ENCODE measurements at regions not wholly inside any gene's neighbourhood (a gene's known extent, or its start where the extent isn't known, plus 50 kb on each side); places are given as distances from the start of the nearest gene placed in this dataset.
"Not testable (repeated sequence)": the region's sequence is repeated elsewhere in the genome, so short reads cannot be mapped to it uniquely, and the experiment has no call there.

DNA sequence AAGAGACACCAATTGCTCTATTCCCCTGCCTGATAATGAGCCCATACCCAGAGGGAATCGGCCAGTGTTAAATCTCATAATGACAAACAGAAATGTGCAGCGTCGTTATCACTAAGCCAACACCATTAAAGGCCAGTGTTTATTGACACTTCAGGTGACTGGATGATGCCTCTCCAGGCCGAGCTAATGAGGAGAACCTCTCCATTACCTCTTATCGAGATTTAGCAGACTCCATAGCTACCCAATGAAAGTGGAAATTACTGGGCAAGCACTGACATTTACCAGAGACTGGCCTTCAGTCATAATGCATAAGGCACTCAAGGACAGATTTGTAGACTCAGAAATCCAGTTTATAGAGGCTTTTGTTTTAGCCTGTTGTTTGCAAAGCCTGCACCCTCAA, 669.5 kb downstream of the MAFB start:
- no peak for DNase-seq

DNA sequence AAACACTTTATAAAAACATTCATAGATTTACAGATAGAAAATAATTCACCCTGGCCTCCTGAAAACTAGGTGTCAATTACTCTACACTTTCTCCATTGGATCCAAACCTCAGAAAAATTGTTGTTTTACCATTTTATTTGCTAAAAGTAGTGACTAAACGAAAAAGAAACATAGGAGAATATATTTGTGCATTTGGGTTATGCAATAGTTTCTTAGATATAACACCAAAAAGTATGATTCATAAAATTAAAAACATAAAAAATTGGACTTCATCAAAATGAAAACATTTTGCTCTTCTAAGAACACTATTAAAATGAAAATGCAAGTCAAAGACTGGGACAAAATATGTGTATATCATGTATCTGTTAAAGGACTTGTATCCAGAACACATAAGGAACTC, 671.3 kb downstream of the MAFB start:
- DNase-seq: no peak

DNA sequence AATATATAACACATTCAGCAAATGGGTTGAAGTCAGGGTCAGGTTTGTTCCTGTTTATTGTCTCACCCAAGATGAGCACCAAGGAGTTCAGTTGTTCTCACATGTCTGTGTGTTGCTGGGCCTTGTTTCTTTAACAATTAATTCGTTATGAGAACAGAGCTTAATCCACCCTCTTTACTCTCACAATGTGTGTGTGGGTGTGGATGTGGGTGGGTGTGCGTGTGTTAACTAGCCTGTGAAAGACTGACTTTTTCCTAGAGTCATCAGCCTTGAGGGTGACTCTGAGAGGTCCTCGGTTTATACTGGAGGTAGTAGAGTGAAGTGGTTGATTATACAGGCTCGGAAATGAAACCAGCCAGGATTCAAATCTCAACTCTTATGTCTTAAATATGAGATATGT, 672.1 kb downstream of the MAFB start:
- no peak for DNase-seq

DNA sequence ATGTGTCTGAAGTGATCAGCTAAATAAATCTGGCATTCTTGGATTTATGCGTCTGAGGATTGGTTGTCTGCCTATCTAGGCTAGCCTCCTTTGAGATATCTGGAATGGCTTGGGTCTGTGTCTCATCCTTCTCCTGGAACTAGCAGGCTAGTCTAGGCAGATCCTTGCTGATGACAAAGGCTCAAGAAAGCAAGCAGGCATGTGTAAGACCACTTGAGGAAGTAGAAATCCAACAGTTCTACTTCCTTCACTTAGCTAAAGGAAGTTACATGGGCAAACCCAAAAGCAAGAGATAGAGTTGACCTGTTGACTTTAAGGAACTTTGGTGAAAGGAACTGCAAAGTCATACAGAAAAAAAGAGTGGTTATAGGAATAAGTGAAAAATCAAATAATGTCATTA, 672.6 kb downstream of the MAFB start:
- no peak for DNase-seq

DNA sequence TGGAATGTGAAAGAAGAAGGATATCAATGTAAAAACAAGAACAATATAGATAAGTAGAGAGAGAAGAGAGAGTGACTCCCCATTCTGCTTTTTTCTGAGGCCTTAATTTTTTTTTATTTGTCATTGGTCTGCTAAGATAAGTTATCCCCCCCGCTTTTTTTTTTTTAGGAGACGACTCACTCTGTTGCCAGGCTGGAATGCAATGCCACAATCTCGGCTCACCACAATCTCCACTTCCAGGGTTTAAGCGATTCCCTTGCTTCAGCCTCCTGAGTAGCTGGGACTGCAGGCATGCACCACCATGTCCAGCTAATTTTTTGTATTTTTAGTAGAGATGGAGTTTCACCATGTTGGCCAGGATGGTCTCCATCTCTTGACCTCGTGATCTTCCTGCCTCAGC, 677.0 kb downstream of the MAFB start:
- not testable (repeated sequence) for DNase-seq

DNA sequence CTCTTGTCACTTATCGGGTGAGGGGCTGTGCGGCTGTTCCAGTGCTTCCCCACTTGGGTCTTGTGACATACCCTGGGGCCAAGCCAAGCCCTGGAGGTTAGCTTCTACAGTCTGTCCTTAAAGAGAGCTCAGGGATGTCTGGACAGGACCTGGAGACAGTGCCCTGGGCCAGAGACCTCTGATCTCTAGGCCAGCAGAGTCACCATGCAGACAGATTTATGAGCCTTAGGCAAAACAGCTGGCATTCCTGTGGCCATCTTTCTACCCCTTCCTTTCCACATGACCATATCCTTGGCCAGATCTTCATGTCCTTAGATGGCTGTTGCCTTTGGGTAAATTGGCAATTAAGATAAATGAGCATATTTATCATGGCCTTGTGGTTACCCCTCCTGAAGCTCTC, 678.6 kb downstream of the MAFB start:
- no peak for DNase-seq

DNA sequence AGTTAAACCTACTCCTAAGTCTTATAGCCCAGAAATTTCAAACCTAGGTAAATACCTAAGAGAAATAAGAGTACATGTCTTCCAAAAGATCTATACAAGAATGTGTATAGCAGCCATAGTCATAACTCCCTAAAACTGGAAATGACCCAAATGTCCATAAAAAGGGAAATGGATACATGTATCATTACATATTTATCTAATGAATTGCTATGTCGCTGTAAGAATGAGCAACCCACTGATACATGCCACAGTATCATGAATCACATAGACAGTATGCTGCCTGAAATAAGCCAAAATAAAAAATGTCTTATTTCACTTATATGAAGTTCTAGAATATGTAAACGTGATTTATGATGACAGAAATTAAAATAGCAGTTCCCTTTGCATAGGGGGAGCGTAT, 679.5 kb downstream of the MAFB start:
- DNase-seq: no peak

DNA sequence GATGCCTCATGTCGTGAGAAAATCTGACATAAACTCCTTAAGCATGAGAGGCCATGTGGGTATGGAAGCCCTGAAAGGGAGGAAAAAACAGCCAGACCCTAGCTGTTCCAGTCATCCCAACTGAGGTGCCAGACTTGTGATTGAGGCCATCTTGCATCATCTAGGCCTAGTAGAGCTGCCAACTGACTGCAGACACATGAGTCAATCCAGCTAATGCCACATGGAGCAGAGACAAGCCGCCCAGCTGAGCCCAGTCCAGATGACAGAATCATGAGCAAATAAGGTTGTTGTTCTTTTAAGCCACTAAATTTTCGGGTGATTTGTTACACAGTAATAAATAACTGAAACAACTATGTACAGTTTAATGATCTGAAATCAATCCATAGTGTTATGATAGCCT, 680.9 kb downstream of the MAFB start:
- no peak for DNase-seq

DNA sequence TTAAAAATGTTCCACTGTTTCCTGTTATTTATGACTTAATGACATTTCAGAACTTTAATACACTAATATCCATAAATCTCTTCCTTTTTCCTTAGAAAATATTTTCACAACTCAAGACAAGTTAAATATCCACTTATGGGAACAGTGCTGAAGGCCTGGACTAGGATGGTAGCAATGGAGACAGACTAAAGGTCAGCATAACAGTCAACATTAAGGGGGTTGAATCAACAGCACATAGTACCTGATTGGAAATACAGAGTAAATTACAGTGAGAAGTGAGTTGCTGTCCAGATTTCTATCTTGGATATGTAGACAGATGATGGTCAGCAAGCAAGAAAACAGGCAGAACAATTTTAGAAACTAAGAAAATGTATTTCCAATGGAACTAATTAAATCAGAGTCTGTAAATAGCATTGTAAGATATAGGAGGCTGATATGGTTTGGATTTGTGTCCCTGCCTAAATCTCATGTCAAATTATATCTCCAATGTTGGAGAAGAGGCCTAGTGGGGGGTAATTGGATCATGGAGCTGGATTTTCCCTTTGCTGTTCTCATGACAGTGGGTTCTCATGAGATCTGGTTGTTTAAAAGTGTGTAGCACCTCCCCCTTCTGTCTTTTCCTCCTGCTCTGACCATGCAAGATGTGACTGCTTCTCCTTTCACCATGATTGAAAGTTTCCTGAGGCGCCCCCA, 682.7 kb downstream of the MAFB start:
- no peak for DNase-seq

DNA sequence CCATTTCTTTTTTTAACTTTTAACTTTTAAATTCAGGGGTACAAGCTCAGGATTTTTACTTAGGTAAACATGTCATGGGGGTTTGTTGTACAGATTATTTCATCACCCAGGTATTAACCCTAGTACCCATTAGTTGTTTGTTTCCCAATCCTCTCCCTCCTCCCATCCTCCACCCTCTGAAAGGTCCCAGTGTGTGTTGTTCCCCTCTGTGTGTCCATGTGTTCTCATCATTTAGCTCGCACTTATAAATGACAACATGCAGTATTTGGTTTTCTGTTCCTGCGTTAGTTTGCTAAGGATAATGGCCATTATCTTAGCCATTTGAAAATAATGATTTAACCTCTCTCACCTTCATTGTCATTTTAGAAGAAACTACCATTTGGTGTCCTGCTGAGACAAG, 684.9 kb downstream of the MAFB start:
- DNase-seq: not testable (repeated sequence)

DNA sequence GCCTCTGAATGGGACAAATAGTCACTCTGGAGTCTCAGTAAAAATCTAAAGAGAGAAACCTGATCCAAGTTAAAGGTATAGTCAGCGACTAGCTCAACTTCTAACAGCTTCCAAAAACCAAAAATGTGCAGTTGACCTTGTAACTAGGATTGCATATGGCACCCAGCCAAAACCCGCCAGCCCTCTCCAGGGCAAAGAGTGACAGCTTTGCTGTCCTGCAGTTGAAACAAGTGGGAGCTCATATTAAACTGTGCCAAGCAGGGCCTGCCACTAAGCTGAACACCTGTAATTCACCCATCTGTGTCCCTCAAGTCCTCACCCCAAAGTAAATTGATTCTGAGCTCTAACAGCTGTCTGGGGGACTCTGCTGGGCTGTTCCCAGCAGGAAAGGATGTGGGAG, 695.3 kb downstream of the MAFB start:
- DNase-seq: no peak

DNA sequence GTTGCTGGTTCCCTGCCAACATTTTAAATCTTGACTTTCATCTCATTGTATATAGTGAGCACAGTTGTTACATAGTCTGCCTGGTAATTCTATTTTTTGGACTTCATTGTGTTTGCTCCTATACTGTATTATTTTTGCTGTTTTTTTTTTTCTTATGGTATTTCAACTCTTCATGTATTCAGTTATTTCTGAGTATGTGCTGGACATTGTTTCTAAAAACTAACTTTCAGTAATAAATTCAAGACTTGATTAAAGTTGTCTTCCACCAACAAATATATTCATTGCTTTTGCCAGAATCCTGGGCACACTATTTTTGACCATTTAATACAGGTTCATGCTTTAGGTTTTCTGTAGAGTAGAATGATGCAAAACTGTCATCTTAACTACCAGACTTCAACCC, 698.3 kb downstream of the MAFB start:
- DNase-seq: no peak

DNA sequence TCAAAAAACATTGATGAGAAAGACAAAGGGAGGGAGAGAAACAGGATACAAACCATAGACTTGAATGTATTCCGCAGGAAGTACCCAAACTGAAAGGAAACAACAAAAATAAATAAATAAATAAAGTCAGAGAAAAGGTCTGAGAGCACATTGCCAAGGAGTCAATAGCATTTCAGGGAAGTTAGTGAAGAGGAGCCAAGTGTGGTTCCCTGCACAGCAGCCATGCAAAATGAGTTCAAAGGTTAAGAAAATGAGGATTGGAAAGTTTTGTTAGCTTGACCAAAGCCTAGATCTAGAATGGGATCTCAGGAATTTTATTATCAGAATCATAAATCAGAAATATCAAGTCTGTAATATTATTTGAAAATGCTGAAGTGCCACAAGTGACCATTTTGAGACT, 700.0 kb downstream of the MAFB start:
- DNase-seq: no peak

DNA sequence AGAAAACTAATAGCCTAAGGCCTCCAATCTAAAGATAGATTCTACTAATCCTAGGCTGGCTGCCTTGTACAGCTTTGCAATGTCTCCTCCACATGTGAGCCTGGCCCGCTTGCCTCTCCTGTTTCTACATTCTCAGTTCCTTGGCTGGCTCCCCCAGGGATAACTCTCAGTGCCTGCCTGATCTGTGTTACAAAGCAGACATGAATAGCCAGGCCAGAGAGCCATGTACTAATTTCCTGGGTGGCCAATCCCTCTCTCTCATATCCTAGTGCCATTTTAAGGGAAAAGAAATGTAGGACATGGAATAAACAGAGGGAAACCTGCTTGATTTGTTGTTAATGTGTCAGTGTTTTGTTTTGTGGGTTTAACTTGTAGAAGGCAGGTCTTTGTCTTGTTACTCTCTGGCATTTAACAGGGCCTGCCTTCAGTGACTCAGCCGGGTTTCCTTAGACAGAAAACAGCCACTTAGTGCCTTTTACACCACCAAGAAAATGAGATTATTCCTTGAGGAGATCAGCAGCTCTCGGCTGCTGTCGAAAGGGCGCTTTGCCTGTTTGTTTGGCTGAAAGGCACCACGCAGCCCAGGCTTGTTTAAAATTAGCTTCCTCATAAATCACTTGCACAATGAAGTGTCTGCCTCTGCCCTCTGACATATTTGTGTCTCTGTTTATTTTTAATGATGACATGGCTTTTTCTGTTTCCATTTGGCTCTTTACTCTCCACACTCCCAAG, 702.7 kb downstream of the MAFB start:
- no peak for DNase-seq

DNA sequence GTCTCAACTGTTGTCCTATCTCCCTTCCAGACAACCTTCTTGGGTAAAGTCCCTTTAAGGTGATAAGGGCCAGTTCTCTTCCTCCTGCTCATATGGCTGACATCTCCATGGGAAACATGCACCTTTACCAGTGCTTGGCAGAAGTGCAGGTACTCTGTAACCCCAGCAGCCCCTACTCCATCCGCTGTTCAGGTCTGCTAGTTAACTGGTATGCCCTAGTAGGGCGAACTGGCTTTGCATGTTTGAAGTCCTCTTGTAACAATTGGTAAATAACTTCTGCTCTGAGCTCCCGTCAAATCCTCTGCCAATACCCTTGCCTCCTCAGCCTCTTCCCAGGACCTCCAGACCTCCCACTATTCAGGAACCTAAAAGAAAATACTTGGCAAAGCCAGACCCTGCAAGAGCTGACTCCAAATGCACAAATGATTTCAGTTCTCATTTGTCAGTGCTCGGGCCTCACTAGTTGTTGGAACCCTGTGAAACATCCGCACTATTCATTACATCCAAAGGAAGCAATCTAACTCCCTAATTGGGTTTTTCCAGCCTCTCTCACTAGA, 703.7 kb downstream of the MAFB start:
- no peak for DNase-seq

DNA sequence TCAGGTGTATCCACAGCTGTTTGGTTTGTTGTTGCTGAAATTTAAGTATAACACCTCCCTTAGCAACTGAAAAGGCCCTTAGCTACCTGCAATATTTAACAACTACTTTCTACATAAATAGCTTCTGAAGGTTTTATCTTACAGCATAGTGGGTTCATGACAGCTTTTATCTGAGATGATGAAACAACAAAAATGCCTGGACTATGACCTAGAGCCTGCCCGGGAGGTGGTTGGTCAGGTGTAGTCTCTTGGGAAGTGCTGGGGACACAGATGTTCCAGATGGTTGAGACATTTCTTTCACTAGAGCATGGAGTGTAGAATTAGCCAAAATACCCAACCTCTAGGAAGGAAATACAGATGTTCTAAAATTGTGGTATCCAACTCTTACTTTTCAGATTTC, 705.4 kb downstream of the MAFB start:
- no peak for DNase-seq

DNA sequence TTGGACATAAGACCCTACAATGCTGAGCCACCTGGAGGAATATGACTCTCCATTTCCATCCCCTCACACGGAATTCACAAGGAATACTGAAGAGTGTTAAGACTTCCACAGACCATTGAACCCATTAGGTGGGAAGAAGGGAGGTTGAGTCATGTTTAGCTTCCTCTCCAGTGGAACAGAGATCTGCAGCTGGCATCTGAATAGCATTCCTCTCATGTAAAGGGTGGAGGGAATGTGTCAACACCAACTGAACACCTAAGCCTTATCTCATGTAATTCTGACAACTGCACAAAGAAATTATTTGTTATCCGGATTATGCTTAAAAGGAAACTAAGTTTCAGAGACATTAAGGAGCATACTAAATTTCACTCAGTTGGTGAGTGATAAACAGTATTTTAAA, 705.9 kb downstream of the MAFB start:
- DNase-seq: no peak

DNA sequence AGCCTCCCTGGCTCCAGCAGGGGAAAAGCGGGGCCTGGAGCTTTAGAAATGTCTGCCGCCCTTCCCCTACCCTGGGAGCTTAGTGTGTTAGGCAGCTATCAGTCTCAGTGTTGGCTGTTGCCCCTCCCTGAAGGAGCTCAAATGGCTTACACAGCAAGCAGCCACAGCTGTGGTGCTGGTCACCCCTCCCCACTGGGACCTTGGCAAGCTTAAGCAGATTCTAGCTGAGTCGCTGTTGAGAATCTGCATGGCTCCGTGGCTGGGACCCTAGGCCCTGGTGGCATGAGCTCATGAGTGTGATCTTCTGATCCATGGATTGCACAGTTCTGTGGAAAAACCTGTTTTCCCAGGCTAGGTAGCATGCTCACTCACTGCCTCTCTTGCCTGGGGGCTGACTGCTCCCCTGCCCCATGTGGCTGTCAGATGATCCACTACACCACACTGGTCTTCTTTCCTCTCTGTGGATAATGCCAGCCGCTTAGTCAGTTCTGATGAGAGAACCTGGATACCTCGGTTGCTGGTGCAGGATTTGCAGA, 714.0 kb downstream of the MAFB start:
- no peak for DNase-seq

DNA sequence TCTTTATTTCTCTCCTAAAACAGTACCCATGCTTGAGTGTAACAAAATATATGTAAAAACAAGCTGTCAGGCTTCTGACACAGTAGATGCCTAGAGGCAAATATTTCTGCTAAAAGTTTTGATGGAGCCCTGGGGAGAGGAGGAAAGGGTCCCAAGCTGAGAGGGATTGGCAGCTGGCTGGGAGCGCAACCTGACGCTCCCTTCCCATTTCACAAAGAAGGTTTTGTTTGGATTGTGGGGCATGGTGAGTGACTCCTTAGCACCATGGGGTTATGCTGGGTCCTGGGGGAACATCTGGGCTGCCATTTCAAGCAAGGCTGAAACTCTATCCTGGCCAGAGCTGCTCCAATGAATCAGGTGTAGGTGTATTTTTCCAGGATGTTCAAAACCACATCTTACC, 720.5 kb downstream of the MAFB start:
- no peak for DNase-seq

DNA sequence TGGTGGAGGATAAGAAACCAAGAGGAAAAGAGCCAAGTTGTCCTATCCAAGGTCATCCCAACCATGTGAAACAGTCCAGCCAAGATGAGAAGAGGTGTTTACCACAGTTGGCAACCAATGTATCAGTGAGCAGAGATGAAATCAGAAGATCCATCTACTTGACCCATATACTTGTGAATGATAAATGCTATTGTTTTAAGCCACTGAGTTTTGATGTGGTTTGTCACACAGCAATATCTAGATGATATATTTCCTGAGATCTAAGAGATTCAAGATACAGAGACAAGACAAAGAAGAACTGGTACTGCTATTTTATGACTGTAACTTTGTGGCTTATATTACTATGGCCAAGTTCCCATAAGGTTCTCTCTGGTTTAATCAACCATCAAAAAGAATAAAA, 721.2 kb downstream of the MAFB start:
- no peak for DNase-seq

DNA sequence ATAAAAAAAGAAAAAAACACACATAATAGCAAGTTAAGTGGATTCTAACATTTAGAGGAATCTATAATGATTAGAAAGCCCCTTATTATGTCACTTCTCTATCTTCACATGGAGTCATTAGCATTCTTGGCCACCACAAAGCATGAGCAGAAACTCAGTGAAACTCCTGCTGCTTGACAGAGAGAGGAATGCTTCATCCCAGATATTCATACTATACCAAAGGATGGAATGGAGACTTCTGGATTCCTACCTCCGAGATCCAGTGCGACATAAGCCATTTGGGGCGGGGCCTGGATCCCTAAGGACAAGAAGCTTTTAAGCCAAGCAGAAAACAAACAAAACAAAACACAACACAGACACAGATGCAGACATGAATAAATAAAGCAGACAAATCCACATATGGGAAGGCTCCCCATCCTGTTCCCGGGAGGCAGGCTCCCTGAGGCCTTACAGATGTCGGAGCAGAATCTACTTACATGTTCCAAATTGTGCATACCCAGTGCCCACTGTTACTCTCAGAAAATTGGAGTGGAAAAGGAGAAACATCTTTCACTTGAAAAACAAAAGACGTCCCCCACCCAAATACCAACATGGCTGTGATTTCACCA, 727.3 kb downstream of the MAFB start:
- no peak for DNase-seq

DNA sequence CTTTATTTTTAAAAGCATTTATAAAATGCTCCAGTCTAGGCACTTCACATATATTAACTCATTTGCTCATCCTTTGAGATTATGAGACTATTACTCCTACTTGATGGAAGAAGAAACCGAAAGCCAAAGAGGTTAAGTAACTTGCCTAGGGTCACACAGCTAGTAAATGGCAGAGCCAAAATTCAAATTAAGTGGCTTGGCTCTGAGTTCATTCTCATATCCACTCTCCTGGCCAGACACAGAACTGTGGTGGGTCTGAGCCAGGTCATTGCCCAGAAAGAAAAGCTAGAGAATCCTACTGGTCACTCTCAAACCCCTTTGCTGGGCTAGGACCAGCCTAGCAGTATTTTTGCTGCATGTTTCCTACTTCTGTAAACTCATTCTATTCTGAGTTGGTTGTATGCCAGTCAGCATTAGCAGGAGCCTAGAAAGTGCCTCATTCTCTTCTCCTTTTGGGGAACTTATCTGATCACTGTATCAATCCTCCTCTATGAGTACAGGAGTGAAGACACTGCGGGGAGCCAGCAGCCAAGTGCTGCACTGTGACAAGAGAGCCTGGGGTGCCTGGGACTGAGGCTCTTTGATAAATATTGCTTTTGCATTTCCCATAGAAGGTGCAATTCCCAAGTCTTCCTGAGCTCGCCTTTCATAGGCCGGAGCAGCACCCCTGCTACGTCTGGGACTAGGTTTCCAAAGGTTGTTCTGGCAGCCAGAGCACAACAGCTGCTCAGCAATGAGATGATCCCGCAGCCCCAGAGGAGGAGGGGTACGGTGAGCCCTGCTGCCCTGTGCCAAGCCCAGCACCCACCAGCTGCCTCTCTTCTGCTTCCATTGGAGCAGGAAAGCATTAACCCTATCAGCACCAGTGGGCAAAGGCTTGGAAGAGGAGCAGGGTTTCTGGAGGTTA, 728.3 kb downstream of the MAFB start:
- no peak for DNase-seq

DNA sequence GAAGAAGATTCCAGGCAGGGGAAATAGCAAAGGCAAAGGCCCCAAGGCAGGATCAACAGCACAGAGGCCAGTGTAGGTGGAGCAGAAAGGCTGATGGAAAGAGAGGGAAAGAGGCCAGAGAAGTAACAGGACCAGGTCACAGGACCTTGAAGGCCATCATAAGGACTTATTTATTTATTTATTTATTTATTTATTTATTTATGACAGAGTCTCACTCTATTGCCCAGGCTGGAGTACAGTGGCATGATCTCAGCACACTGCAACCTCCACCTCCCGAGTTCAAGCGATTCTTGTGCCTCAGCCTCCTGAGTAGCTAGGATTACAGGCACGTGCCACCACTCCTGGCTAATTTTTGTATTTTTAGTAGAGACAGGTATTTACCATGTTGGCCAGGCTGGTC, 731.1 kb downstream of the MAFB start:
- not testable (repeated sequence) for DNase-seq

Data from NCI-H2081 (cell line).